Hepatocyte (in vitro differentiated cells): ENCODE measurements at regions not wholly inside any gene's neighbourhood (a gene's known extent, or its start where the extent isn't known, plus 50 kb on each side); places are given as distances from the start of the nearest gene placed in this dataset.

Source experiments
- EZH2phosphoT487 ChIP-seq: fragments of 200-600 bp; sonication (generic); IDR thresholded peaks from one replicate; pipeline ENCODE4 v1.6.1; 2018; ENCODE audit warnings: antibody characterized with exemption, mild to moderate bottlenecking, low read depth, moderate library complexity; ENCODE audit not compliant: unreplicated experiment, severe bottlenecking
- TF ChIP-seq, protein P1 (sequence below): fragments of 200-600 bp; sonication (generic); IDR thresholded peaks from 2 replicates; pipeline ENCODE4 v1.5.1; 2016; ENCODE audit warnings: antibody characterized with exemption, mild to moderate bottlenecking; ENCODE audit not compliant: poor library complexity

DNA sequence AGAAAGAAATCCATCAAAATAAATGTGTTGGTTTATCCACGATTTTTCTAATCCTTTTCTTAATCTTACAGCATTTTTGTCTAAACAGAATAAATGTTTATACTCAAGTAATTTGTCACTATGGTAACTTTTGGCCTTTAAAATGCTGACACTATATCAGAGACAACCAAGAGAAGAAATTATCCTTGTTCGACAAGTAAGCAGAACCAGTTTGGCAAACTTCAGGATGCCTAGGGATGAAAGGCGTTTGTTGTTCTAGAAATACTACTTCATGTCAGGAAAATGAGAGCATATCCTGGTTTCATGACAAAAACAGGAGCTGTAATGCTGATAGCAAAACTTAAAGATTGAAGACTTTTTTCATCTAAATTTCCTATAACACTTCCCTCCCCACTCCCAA, 308.0 kb upstream of the ATP11B start:
- TF ChIP-seq, protein P1, sequence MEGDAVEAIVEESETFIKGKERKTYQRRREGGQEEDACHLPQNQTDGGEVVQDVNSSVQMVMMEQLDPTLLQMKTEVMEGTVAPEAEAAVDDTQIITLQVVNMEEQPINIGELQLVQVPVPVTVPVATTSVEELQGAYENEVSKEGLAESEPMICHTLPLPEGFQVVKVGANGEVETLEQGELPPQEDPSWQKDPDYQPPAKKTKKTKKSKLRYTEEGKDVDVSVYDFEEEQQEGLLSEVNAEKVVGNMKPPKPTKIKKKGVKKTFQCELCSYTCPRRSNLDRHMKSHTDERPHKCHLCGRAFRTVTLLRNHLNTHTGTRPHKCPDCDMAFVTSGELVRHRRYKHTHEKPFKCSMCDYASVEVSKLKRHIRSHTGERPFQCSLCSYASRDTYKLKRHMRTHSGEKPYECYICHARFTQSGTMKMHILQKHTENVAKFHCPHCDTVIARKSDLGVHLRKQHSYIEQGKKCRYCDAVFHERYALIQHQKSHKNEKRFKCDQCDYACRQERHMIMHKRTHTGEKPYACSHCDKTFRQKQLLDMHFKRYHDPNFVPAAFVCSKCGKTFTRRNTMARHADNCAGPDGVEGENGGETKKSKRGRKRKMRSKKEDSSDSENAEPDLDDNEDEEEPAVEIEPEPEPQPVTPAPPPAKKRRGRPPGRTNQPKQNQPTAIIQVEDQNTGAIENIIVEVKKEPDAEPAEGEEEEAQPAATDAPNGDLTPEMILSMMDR, result no peak
- no peak for TF ChIP-seq EZH2phosphoT487
